ENCODE measurements at regions not wholly inside any gene's neighbourhood (a gene's known extent, or its start where the extent isn't known, plus 50 kb on each side); places are given as distances from the start of the nearest gene placed in this dataset.

DNA sequence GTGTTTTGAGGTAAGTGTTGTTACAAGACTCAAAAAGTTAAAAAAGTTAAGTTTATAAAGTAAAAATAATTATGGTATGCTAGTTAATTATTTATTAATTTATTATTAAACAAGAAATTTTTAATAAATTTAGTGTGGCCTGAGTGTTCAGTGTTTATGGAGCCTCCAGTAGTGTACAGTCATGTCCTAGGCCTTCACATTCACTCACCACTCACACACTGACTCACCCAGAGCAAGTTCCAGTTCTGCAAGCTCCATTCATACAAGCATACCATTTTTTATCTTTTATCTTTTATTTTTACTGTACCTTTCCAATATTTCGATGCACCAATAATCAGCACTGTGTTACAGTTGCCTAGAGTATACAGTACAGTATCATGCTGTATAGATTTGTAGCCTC lies 381.2 kb upstream of the MGMT start:
- TF ChIP-seq, protein P1, sequence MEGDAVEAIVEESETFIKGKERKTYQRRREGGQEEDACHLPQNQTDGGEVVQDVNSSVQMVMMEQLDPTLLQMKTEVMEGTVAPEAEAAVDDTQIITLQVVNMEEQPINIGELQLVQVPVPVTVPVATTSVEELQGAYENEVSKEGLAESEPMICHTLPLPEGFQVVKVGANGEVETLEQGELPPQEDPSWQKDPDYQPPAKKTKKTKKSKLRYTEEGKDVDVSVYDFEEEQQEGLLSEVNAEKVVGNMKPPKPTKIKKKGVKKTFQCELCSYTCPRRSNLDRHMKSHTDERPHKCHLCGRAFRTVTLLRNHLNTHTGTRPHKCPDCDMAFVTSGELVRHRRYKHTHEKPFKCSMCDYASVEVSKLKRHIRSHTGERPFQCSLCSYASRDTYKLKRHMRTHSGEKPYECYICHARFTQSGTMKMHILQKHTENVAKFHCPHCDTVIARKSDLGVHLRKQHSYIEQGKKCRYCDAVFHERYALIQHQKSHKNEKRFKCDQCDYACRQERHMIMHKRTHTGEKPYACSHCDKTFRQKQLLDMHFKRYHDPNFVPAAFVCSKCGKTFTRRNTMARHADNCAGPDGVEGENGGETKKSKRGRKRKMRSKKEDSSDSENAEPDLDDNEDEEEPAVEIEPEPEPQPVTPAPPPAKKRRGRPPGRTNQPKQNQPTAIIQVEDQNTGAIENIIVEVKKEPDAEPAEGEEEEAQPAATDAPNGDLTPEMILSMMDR (IDR thresholded peaks at IDR 0.05; ENCODE audit: poor library complexity, severe bottlenecking): no peak
- no peak for TF ChIP-seq TAF1 (IDR thresholded peaks at IDR 0.05; ENCODE audit: low read depth)
